K562 (cell line): ENCODE measurements at regions not wholly inside any gene's neighbourhood (a gene's known extent, or its start where the extent isn't known, plus 50 kb on each side); places are given as distances from the start of the nearest gene placed in this dataset.

Experiments used
- ATAC-seq: fragments of 200-7000 bp; cut with Tn5 transposase; 3 replicates; pipeline ENCODE4 v1.9.1; 2020; ENCODE audit warnings: moderate library complexity
- BruUV-seq: library from RNA; stranded (reverse); fragments of 400-500 nt; replicated peaks from 2 replicates; lab custom pipeline; 2021; lab: Mats Ljungman, UMichigan
- CTCF ChIA-PET: fragments of 300-600 bp; formaldehyde crosslinking; extraction: SDS; loops from one replicate; lab custom pipeline; 2021; ENCODE audit warnings: low intra/inter-chr PET ratio; lab: Yijun Ruan, JAX
- POLR2A ChIA-PET: fragments of 300-600, 350-650 bp; sonication (Branson Sonifier 250); formaldehyde crosslinking; extraction: SDS; loops from one replicate; lab custom pipeline; 2021; ENCODE audit warnings: antibody characterized with exemption, inconsistent platforms; lab: Yijun Ruan, JAX
- DNase-seq, 4 experiments: peaks; one replicate each; pipeline versions ENCODE4 v3.0.0 to v3.0.0-alpha.2; 2011 to 2018; ENCODE audit warnings: low spot score in 3 of 4, mixed read lengths in 3 of 4; ENCODE audit errors: extremely low read depth in 1 of 4
- FAIRE-seq: peaks from 2 replicates; lab custom pipeline; 2011; peaks lifted over from hg19 to GRCh38; lab: Jason Lieb, UNC
- H2AFZ ChIP-seq: 2 replicates; pipeline ENCODE4 v1.6.0; 2011; ENCODE audit warnings: low read depth, low read length, control low read depth, inconsistent platforms
- H3K27ac ChIP-seq: fragments of 200-600 bp; 3 replicates; pipeline ENCODE4 v1.8.0; 2011; ENCODE audit warnings: low read depth, mild to moderate bottlenecking, control low read depth, inconsistent platforms, low read length, moderate library complexity, mixed read lengths; ENCODE audit errors: extremely low read depth
- H3K27me3 ChIP-seq, 2 experiments: fragments of 300-600 bp in 1 of 2; 2 replicates in 1 of 2; 3 replicates in 1 of 2; pipeline versions ENCODE4 v1.6.0 to v1.8.0; 2011; ENCODE audit warnings: inconsistent platforms in 2 of 2, low read length in 2 of 2, mild to moderate bottlenecking in 1 of 2, mixed read lengths in 1 of 2, moderate library complexity in 1 of 2; ENCODE audit not compliant: control insufficient read depth in 2 of 2, insufficient read depth in 2 of 2
- H3K36me3 ChIP-seq: fragments of 300-600 bp; 3 replicates; pipeline ENCODE4 v1.8.0; 2011; ENCODE audit warnings: mild to moderate bottlenecking, low read length, inconsistent platforms; ENCODE audit not compliant: control insufficient read depth, insufficient read depth
- H3K4me1 ChIP-seq, 2 experiments: fragments of 200-600 bp in 1 of 2; replicated peaks in 1 of 2; 2 replicates in 1 of 2; 3 replicates in 1 of 2; pipeline versions ENCODE4 v1.5.1 to v1.8.0; 2011; ENCODE audit warnings: inconsistent platforms in 2 of 2, low read length in 2 of 2, mild to moderate bottlenecking in 1 of 2, mixed read lengths in 1 of 2, moderate library complexity in 1 of 2; ENCODE audit not compliant: control insufficient read depth in 2 of 2, insufficient read depth in 2 of 2
- H3K4me2 ChIP-seq: 2 replicates; pipeline ENCODE4 v1.6.1; 2011; ENCODE audit warnings: low read length, control low read depth, inconsistent platforms, mixed read lengths; ENCODE audit not compliant: insufficient read depth
- H3K4me3 ChIP-seq: fragments of 200-600 bp; sonication (generic), shearing (Covaris generic); 2 replicates; pipeline ENCODE4 v1.5.1; 2016; ENCODE audit warnings: control low read depth, inconsistent platforms
- H3K79me2 ChIP-seq: fragments of 200-600 bp; 3 replicates; pipeline ENCODE4 v1.8.0; 2011; ENCODE audit warnings: low read length, inconsistent platforms; ENCODE audit not compliant: control insufficient read depth, insufficient read depth
- H3K9ac ChIP-seq, 2 experiments: 2 replicates each; pipeline versions ENCODE4 v1.6.0 to v1.6.1; 2011; ENCODE audit warnings: low read depth in 2 of 2, low read length in 2 of 2, control low read depth in 1 of 2, inconsistent platforms in 1 of 2, mild to moderate bottlenecking in 1 of 2, mixed read lengths in 1 of 2; ENCODE audit not compliant: insufficient read depth in 1 of 2
- H3K9me1 ChIP-seq: one replicate; pipeline ENCODE4 v1.6.0; 2011; ENCODE audit warnings: inconsistent platforms, mild to moderate bottlenecking, low read length, moderate library complexity; ENCODE audit not compliant: control insufficient read depth, insufficient read depth
- H3K9me3 ChIP-seq: replicated peaks from 2 replicates; pipeline ENCODE4 v1.5.1; 2011; ENCODE audit warnings: low read depth, low read length, inconsistent platforms; ENCODE audit not compliant: control insufficient read depth, insufficient read depth
- H4K20me1 ChIP-seq: replicated peaks from 2 replicates; pipeline ENCODE4 v1.6.1; 2011; ENCODE audit warnings: low read length, inconsistent platforms, mixed read lengths; ENCODE audit not compliant: control insufficient read depth, insufficient read depth
- KAT8 ChIP-seq: fragments of 450-650 bp; IDR thresholded peaks from 2 replicates; pipeline ENCODE4 v1.6.1; 2016; ENCODE audit warnings: low read depth, mild to moderate bottlenecking
- SMARCC2 ChIP-seq: fragments of 450-650 bp; IDR thresholded peaks from 2 replicates; pipeline ENCODE4 v1.6.1; 2017; ENCODE audit warnings: antibody characterized with exemption, moderate library complexity, mild to moderate bottlenecking, low read depth
- U2AF2 ChIP-seq: fragments of 200-400 bp; formaldehyde crosslinking; optimal IDR thresholded peaks from 2 replicates; pipeline ENCODE3; 2017; ENCODE audit warnings: low read depth, mild to moderate bottlenecking, low read length
- ZBTB8A ChIP-seq: fragments of 450-650 bp; IDR thresholded peaks from 2 replicates; pipeline ENCODE4 v1.6.1; 2018; ENCODE audit warnings: mild to moderate bottlenecking, moderate library complexity; ENCODE audit not compliant: partially characterized antibody
- ZNF24 ChIP-seq: fragments of 450-650 bp; IDR thresholded peaks from 2 replicates; pipeline ENCODE4 v1.6.1; 2016
- WGBS: fragments of 100-300 bp; shearing (Covaris generic); methylation state at CpG from one replicate; pipeline ENCODE4 v1.1.6; 2016; ENCODE audit warnings: low coverage, mixed read lengths; ENCODE audit not compliant: insufficient coverage; ENCODE audit errors: missing lambda C conversion rate; 5-methylcytosine and 5-hydroxymethylcytosine counted together
- in situ Hi-C: fragments of 300-500 bp; cut with MboI; formaldehyde crosslinking; loops from 4 replicates; pipeline ENCODE4 v1.15.0; 2018; ENCODE audit warnings: inconsistent platforms, mixed read lengths
- intact Hi-C: fragments of 100-400 bp; cut with micrococcal nuclease; formaldehyde crosslinking; loops from 2 replicates; pipeline ENCODE4 v1.14.2; 2022
- TF ChIP-seq, protein P1 (sequence below), 3 experiments: IDR thresholded peaks in 2 of 3; conservative IDR thresholded peaks in 1 of 3; 2 replicates each; pipeline ENCODE4 v1.5.1; 2011 to 2012; ENCODE audit warnings: low read length in 3 of 3, mild to moderate bottlenecking in 3 of 3, control low read depth in 2 of 3, improper control_type of control experiment in 1 of 3, inconsistent platforms in 1 of 3, low read depth in 1 of 3, mixed read lengths in 1 of 3, moderate library complexity in 1 of 3; ENCODE audit not compliant: insufficient read depth in 2 of 3
- TF ChIP-seq, protein P2 (sequence below): sonication (generic); formaldehyde crosslinking; IDR thresholded peaks from 2 replicates; pipeline ENCODE4 v1.8.1; 2023; ENCODE audit warnings: mild to moderate bottlenecking, missing genetic modification reagents

DNA sequence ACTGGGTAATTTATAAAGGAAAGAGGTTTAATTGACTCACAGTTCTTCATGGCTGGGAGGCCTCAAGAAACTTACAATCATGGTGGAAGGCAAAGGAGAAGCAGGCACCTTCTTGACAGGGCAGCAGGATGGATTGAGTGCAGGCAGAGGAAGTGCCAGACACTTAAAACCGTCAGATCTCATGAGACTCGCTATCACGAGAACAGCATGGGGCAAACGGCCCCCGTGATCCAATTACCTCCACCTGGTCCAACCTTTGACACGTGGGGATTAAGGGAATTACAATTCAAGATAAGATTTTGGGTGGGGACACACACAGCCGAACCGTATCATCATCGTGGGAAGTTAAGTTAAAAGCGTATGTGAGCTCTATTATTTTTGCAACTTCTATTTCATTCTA, 71.4 kb upstream of the SYN3 start (continued):
- no peak for TF ChIP-seq SMARCC2

DNA sequence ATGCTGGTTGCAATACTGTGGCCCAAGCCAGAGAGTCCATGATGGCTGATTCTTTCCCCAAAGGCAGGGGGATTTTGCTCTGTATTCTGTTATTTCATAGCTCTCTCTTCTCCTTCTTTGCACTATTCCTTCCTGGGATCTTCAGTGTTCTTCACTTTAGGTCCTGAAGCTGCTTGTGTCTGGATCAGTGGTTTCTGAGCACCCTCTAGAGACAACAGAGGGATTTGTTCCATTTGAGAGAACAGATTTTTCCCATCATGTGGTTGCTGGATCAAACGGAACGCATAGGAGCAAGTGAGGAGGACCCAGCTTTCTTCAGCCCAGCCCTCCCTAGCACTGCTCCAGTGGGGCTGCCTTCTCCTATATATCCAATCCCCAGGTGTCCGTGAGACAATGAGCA, 68.7 kb upstream of the SYN3 start:
- no peaks in the 10 kb centered on the region for H3K9me1 ChIP-seq
- no peak overlapping the region for H3K4me2 ChIP-seq
- ChIA-PET POLR2A (no interaction called here), CTCF (interaction anchor here (0.6 kb wide), 1 partner anchor 1151 kb away, joined by 3 read pairs; no protein-coding TSS in a partner anchor)
- H4K20me1 ChIP-seq = no peaks in the 10 kb centered on the region
- WGBS = 3% methylated on average over 3 of the region's 3 CpGs
- BruUV-seq = no TSS peak
- no peak overlapping the region for H3K27ac ChIP-seq
- H3K27me3 ChIP-seq = no peaks in the 10 kb centered on the region
- ATAC-seq (no peak), DNase-seq (no peak), FAIRE-seq (no peak)
- H3K9ac ChIP-seq = no peak overlapping the region
- no peaks in the 10 kb centered on the region for H3K36me3 ChIP-seq
- H3K4me1 ChIP-seq = no peaks in the 10 kb centered on the region
- H3K9me3 ChIP-seq = no peaks in the 10 kb centered on the region
- no peak overlapping the region for H2AFZ ChIP-seq
- intact Hi-C loops (no loop called here), in situ Hi-C loops (no loop called here)
- TF ChIP-seq KAT8 (no peak), ZNF24 (no peak), ZBTB8A (no peak), U2AF2 (no peak)
- TF ChIP-seq, protein P1, sequence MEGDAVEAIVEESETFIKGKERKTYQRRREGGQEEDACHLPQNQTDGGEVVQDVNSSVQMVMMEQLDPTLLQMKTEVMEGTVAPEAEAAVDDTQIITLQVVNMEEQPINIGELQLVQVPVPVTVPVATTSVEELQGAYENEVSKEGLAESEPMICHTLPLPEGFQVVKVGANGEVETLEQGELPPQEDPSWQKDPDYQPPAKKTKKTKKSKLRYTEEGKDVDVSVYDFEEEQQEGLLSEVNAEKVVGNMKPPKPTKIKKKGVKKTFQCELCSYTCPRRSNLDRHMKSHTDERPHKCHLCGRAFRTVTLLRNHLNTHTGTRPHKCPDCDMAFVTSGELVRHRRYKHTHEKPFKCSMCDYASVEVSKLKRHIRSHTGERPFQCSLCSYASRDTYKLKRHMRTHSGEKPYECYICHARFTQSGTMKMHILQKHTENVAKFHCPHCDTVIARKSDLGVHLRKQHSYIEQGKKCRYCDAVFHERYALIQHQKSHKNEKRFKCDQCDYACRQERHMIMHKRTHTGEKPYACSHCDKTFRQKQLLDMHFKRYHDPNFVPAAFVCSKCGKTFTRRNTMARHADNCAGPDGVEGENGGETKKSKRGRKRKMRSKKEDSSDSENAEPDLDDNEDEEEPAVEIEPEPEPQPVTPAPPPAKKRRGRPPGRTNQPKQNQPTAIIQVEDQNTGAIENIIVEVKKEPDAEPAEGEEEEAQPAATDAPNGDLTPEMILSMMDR (IDR thresholded peaks at IDR 0.05 in 2 of 3, conservative IDR thresholded peaks at IDR 0.05 in 1 of 3; ENCODE audit: insufficient read depth in 2 of 3, low read depth in 1 of 3, low read length in 3 of 3) = peak in 1 of 3 experiments; percentile 10; a peak in 2 of 6 replicates
- TF ChIP-seq, protein P2, sequence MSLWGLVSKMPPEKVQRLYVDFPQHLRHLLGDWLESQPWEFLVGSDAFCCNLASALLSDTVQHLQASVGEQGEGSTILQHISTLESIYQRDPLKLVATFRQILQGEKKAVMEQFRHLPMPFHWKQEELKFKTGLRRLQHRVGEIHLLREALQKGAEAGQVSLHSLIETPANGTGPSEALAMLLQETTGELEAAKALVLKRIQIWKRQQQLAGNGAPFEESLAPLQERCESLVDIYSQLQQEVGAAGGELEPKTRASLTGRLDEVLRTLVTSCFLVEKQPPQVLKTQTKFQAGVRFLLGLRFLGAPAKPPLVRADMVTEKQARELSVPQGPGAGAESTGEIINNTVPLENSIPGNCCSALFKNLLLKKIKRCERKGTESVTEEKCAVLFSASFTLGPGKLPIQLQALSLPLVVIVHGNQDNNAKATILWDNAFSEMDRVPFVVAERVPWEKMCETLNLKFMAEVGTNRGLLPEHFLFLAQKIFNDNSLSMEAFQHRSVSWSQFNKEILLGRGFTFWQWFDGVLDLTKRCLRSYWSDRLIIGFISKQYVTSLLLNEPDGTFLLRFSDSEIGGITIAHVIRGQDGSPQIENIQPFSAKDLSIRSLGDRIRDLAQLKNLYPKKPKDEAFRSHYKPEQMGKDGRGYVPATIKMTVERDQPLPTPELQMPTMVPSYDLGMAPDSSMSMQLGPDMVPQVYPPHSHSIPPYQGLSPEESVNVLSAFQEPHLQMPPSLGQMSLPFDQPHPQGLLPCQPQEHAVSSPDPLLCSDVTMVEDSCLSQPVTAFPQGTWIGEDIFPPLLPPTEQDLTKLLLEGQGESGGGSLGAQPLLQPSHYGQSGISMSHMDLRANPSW (CRISPR knock-in tag) = no peak
- H3K4me3 ChIP-seq = no peak overlapping the region
- H3K79me2 ChIP-seq = no peaks in the 10 kb centered on the region
